AG04450 (cell line): ENCODE measurements at regions not wholly inside any gene's neighbourhood (a gene's known extent, or its start where the extent isn't known, plus 50 kb on each side); places are given as distances from the start of the nearest gene placed in this dataset.

Source experiments
- CTCF ChIA-PET: fragments of 300-600, 350-600 bp; formaldehyde crosslinking; extraction: SDS; loops from one replicate; lab custom pipeline; 2022; ENCODE audit warnings: antibody characterized with exemption, inconsistent platforms; lab: Charles Lee
- POLR2A ChIA-PET: fragments of 350-600 bp; formaldehyde crosslinking; extraction: SDS; loops from one replicate; lab custom pipeline; 2021; ENCODE audit warnings: antibody characterized with exemption, inconsistent platforms; lab: Yijun Ruan, JAX
- DNase-seq: peaks from one replicate; pipeline ENCODE4 v3.0.0-alpha.2; 2011; ENCODE audit warnings: low read depth, low spot score
- H3K27ac ChIP-seq: one replicate; pipeline ENCODE4 v1.5.1; 2012; ENCODE audit warnings: low read depth, low read length, control low read depth
- H3K27me3 ChIP-seq: one replicate; pipeline ENCODE4 v1.6.0; 2012; ENCODE audit warnings: low read length; ENCODE audit not compliant: control insufficient read depth, insufficient read depth
- H3K4me3 ChIP-seq: 2 replicates; pipeline ENCODE4 v1.5.1; 2011; ENCODE audit warnings: mild to moderate bottlenecking, low read depth, low read length, control low read depth
- H3K9me3 ChIP-seq: 2 replicates; pipeline ENCODE4 v1.5.1; 2012; ENCODE audit warnings: low read length; ENCODE audit not compliant: control insufficient read depth, insufficient read depth
- CTCF ChIP-seq: IDR thresholded peaks from 2 replicates; pipeline ENCODE4 v1.5.1; 2011; ENCODE audit warnings: low read depth, low read length, control low read depth, inconsistent platforms

GRCh38 chr6:108765495-108765894 lies 82.7 kb upstream of the ARMC2 start:
- Histone ChIP-seq H3K4me3 (no peak overlapping the region), H3K27me3 (no peaks in the 10 kb centered on the region), H3K27ac (no peak overlapping the region), H3K9me3 (no peaks in the 10 kb centered on the region)
- DNase-seq: no peak
- ChIA-PET POLR2A (no interaction called here), CTCF (no interaction called here)
- no peak for TF ChIP-seq CTCF

DNA sequence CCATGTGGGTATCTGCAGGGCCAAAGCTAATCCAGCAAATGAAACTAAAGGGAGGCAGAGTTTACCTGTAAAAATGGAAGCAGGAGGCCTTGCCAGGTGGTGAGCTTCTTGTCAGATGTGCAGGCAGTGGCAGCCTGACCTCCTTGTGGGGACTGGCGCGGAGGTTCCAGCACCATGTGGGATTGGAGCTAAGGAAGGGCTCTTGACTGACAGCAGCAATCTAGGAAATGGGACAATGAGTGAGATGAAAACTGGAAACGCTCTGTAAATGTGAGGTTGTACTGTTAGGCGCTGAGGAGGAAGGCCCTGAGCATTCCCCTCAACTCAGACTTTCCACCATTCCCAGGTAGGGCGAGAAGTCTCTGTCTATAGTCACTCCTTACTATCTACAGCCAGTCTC lies 81.8 kb upstream of the ARMC2 start:
- CTCF ChIA-PET: no interaction called here
- no peaks in the 10 kb centered on the region for H3K9me3 ChIP-seq
- TF ChIP-seq CTCF: no peak
- no peaks in the 10 kb centered on the region for H3K27me3 ChIP-seq
- H3K27ac ChIP-seq: no peak overlapping the region
- POLR2A ChIA-PET: no interaction called here
- H3K4me3 ChIP-seq: no peak overlapping the region
- no peak for DNase-seq

GRCh38 chr6:108766886-108767285 lies 81.3 kb upstream of the ARMC2 start:
- TF ChIP-seq CTCF: no peak
- no peaks in the 10 kb centered on the region for H3K9me3 ChIP-seq
- H3K4me3 ChIP-seq: no peak overlapping the region
- no peak overlapping the region for H3K27ac ChIP-seq
- no peak for DNase-seq
- ChIA-PET CTCF (interaction anchor here (1.4 kb wide), 2 partner anchors 11 to 15 kb away, joined by 3 to 4 read pairs; no protein-coding TSS in a partner anchor), POLR2A (no interaction called here)
- no peaks in the 10 kb centered on the region for H3K27me3 ChIP-seq

GRCh38 chr6:108767418-108768165 lies 80.6 kb upstream of the ARMC2 start:
- POLR2A ChIA-PET: no interaction called here
- no peaks in the 10 kb centered on the region for H3K27me3 ChIP-seq
- no peak for TF ChIP-seq CTCF
- CTCF ChIA-PET: interaction anchor here (1.4 kb wide), 2 partner anchors 11 to 14 kb away, joined by 3 to 4 read pairs; no protein-coding TSS in a partner anchor
- H3K27ac ChIP-seq: no peak overlapping the region
- no peak overlapping the region for H3K4me3 ChIP-seq
- DNase-seq: no peak
- no peaks in the 10 kb centered on the region for H3K9me3 ChIP-seq

GRCh38 chr6:108768166-108768555 lies 80.1 kb upstream of the ARMC2 start:
- ChIA-PET POLR2A (no interaction called here), CTCF (interaction anchor here (1.4 kb wide), 2 partner anchors 12 to 14 kb away, joined by 3 to 4 read pairs; no protein-coding TSS in a partner anchor)
- H3K9me3 ChIP-seq: no peaks in the 10 kb centered on the region
- TF ChIP-seq CTCF: no peak
- no peak overlapping the region for H3K4me3 ChIP-seq
- no peak for DNase-seq
- H3K27me3 ChIP-seq: no peaks in the 10 kb centered on the region
- H3K27ac ChIP-seq: no peak overlapping the region
